Heart left ventricle (tissue), 13 donors: ENCODE measurements at regions not wholly inside any gene's neighbourhood (a gene's known extent, or its start where the extent isn't known, plus 50 kb on each side); places are given as distances from the start of the nearest gene placed in this dataset.

Experiments
- POLR2A ChIP-seq, 2 donors: fragments of 450-650 bp; IDR thresholded peaks; one replicate each; pipeline ENCODE4 v1.6.1; 2017; ENCODE audit warnings: antibody characterized with exemption in 2 of 2, mild to moderate bottlenecking in 2 of 2, moderate library complexity in 2 of 2
- TF ChIP-seq, protein P1 (sequence below), 12 donors: fragments of 200-600 bp; sonication (generic) in 4 of 12; IDR thresholded peaks; one replicate each; pipeline versions ENCODE4 v1.5.0 to v1.8.0; 2018 to 2022; ENCODE audit warnings: antibody characterized with exemption in 12 of 12, mild to moderate bottlenecking in 5 of 12
- donor health status: ischemic (EF 13 %, LVEDD 7.1; RV severe dilation, severe dysfunction).
- donor health status: DM: no; HTN: yes; CAD: no.
- donor health status: DM: no; HTN: no; CAD: no.
- donor health status: ischemic (EF 25% LVEDD 6.9; RV normal size, moderate dysfunction).
- donor health status: ischemic (EF 25% LVEDD 5.7; RV mildly dilated, moderate dysfunction).
- donor health status: ischemic (EF 35%, LVEDD 5.7; RV mildly dilated, moderate dysfunction).
- donor health status: nonischemic (EF 11% LVEDD 7.7; RV severe dilation, severe dysfunction).
- donor health status: DM: yes; HTN: yes; CAD: no.
- donor health status: PGD.
- donor health status: ischemic (EF 29% LVEDD 5.4; RV normal size, mild dysfunction).
- donor health status: nonischemic (EF 23%, LVEDD 6.1; RV moderate dilation, normal function).

DNA sequence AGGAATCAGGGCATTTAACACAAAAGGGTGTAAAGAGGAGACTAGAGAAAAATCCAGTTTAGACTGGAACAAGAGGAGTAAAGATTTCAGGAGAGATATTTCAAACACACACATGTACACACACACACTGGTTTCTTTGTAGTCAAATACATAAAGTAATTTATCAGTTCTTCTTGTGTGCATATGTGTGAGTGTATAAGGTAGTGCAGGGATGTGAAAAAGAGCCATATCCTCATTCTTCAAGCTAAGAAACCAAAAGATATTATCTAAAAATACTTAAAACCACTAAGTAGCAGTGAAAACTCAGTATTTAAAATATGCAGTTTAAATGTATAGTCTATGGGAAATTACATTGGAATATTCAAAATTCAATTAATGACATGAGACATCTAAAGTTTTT, 52.5 kb upstream of the CARD18 start:
- TF ChIP-seq, protein P1, sequence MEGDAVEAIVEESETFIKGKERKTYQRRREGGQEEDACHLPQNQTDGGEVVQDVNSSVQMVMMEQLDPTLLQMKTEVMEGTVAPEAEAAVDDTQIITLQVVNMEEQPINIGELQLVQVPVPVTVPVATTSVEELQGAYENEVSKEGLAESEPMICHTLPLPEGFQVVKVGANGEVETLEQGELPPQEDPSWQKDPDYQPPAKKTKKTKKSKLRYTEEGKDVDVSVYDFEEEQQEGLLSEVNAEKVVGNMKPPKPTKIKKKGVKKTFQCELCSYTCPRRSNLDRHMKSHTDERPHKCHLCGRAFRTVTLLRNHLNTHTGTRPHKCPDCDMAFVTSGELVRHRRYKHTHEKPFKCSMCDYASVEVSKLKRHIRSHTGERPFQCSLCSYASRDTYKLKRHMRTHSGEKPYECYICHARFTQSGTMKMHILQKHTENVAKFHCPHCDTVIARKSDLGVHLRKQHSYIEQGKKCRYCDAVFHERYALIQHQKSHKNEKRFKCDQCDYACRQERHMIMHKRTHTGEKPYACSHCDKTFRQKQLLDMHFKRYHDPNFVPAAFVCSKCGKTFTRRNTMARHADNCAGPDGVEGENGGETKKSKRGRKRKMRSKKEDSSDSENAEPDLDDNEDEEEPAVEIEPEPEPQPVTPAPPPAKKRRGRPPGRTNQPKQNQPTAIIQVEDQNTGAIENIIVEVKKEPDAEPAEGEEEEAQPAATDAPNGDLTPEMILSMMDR (IDR thresholded peaks at IDR 0.05), result no peak
- no peak for TF ChIP-seq POLR2A (IDR thresholded peaks at IDR 0.05)
